ENCODE measurements at regions not wholly inside any gene's neighbourhood (a gene's known extent, or its start where the extent isn't known, plus 50 kb on each side); places are given as distances from the start of the nearest gene placed in this dataset.

DNA sequence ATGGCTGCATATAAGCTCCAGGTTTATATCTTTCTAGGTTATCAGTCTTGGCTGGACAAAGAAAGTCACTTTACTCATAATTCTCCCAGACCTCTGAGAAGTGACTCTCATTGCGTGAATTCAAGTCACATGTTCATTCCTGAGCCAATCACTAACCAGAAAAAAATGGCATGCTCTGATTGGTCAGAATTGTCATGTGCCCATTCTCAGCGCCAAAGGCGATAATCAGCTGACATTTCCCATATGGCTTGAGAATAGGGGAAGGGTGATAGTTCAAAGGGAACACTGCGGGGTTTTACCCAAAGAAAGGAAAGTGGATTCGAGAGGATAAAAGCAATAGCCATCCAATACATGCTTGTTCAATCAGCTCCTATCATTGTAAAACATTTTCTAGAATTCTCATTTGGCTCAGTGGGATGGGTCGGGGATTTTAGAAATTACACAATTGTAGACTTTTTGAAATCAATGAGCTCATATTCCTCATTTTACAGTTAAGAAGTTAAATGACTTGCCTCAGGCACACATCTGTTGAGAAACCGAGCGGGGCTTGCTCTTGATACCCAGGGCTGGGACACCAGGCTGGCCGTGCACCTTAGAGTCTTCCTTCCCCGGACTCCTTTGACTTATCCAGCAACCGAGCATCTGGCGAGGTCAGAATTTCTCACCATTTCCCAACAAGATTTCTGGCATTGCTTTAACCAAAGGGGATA, 454.0 kb upstream of the TBX3 start:
- ChIA-PET CTCF (ENCODE audit: low intra/inter-chr PET ratio) (no interaction called here), POLR2A (interaction anchor here (0.6 to 0.9 kb wide), 2 partner anchors 12 to 41 kb away, joined by 3 read pairs; no protein-coding TSS in a partner anchor)
- no TSS peak for BruUV-seq (replicated peaks)
- Histone ChIP-seq H2AFZ (ENCODE audit: low read depth, low read length) (no peak overlapping the region; the same call in 1 of the 2 replicates), H3K4me1 (replicated peaks in 1 of 2; ENCODE audit: control insufficient read depth in 2 of 2, insufficient read depth in 2 of 2, low read length in 2 of 2) (no peaks in the 10 kb centered on the region), H3K79me2 (ENCODE audit: control insufficient read depth, insufficient read depth, low read length) (no peaks in the 10 kb centered on the region), H3K27me3 (ENCODE audit: control insufficient read depth in 2 of 2, insufficient read depth in 2 of 2, low read length in 2 of 2) (no peaks in the 10 kb centered on the region), H3K9me1 (ENCODE audit: control insufficient read depth, insufficient read depth, low read length) (no peaks in the 10 kb centered on the region), H3K4me2 (ENCODE audit: insufficient read depth, low read length) (no peak overlapping the region), H3K9me3 (replicated peaks; ENCODE audit: control insufficient read depth, insufficient read depth, low read depth, low read length) (no peaks in the 10 kb centered on the region), H3K36me3 (ENCODE audit: control insufficient read depth, insufficient read depth, low read length) (no peaks in the 10 kb centered on the region), H3K9ac (ENCODE audit: insufficient read depth in 1 of 2, low read depth in 2 of 2, low read length in 2 of 2) (no peak overlapping the region), H3K4me3 (no peak overlapping the region), H3K27ac (ENCODE audit: extremely low read depth, low read depth, low read length) (no peak overlapping the region), H4K20me1 (replicated peaks; ENCODE audit: control insufficient read depth, insufficient read depth, low read length) (no peaks in the 10 kb centered on the region)
- in situ Hi-C loops (cut with MboI) = no loop called here
- ATAC-seq (peak; percentile 61), FAIRE-seq (no peak), DNase-seq (ENCODE audit: extremely low read depth in 1 of 4, low spot score in 3 of 4) (peak; percentile 14 to 56 (median 46))
- WGBS (ENCODE audit: insufficient coverage, low coverage, missing lambda C conversion rate) = 4% methylated on average over 12 of the region's 12 CpGs
- intact Hi-C loops (cut with micrococcal nuclease) = no loop called here
- TF ChIP-seq OTX1 (CRISPR knock-in tag; IDR thresholded peaks at IDR 0.05) = no peak
- TF ChIP-seq NR4A1 (CRISPR knock-in tag; IDR thresholded peaks at IDR 0.05) = no peak
- no peak for TF ChIP-seq NR4A1 (tag; IDR thresholded peaks at IDR 0.05)
- no peak for TF ChIP-seq MAFG (tag; conservative IDR thresholded peaks at IDR 0.05)
- no peak for TF ChIP-seq SMAD4 (CRISPR knock-in tag; conservative IDR thresholded peaks at IDR 0.05)
- no peak for TF ChIP-seq SMARCA5 (IDR thresholded peaks at IDR 0.05)
- TF ChIP-seq SIRT6 (IDR thresholded peaks at IDR 0.05; ENCODE audit: low read depth, low read length) = no peak
- TF ChIP-seq, protein P1, sequence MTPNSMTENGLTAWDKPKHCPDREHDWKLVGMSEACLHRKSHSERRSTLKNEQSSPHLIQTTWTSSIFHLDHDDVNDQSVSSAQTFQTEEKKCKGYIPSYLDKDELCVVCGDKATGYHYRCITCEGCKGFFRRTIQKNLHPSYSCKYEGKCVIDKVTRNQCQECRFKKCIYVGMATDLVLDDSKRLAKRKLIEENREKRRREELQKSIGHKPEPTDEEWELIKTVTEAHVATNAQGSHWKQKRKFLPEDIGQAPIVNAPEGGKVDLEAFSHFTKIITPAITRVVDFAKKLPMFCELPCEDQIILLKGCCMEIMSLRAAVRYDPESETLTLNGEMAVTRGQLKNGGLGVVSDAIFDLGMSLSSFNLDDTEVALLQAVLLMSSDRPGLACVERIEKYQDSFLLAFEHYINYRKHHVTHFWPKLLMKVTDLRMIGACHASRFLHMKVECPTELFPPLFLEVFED (CRISPR knock-in tag; conservative IDR thresholded peaks at IDR 0.05) = no peak
- TF ChIP-seq, protein P2, sequence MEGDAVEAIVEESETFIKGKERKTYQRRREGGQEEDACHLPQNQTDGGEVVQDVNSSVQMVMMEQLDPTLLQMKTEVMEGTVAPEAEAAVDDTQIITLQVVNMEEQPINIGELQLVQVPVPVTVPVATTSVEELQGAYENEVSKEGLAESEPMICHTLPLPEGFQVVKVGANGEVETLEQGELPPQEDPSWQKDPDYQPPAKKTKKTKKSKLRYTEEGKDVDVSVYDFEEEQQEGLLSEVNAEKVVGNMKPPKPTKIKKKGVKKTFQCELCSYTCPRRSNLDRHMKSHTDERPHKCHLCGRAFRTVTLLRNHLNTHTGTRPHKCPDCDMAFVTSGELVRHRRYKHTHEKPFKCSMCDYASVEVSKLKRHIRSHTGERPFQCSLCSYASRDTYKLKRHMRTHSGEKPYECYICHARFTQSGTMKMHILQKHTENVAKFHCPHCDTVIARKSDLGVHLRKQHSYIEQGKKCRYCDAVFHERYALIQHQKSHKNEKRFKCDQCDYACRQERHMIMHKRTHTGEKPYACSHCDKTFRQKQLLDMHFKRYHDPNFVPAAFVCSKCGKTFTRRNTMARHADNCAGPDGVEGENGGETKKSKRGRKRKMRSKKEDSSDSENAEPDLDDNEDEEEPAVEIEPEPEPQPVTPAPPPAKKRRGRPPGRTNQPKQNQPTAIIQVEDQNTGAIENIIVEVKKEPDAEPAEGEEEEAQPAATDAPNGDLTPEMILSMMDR (IDR thresholded peaks at IDR 0.05 in 2 of 3, conservative IDR thresholded peaks at IDR 0.05 in 1 of 3; ENCODE audit: insufficient read depth in 2 of 3, low read depth in 1 of 3, low read length in 3 of 3) = no peak
- no peak for TF ChIP-seq RB1 (IDR thresholded peaks at IDR 0.05; ENCODE audit: low read depth)
- no peak for TF ChIP-seq BCOR (IDR thresholded peaks at IDR 0.05)
- no peak for TF ChIP-seq ZC3H4 (CRISPR knock-in tag; IDR thresholded peaks at IDR 0.05; ENCODE audit: borderline replicate concordance)
- TF ChIP-seq, protein P3, sequence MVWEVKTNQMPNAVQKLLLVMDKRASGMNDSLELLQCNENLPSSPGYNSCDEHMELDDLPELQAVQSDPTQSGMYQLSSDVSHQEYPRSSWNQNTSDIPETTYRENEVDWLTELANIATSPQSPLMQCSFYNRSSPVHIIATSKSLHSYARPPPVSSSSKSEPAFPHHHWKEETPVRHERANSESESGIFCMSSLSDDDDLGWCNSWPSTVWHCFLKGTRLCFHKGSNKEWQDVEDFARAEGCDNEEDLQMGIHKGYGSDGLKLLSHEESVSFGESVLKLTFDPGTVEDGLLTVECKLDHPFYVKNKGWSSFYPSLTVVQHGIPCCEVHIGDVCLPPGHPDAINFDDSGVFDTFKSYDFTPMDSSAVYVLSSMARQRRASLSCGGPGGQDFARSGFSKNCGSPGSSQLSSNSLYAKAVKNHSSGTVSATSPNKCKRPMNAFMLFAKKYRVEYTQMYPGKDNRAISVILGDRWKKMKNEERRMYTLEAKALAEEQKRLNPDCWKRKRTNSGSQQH (CRISPR knock-in tag; IDR thresholded peaks at IDR 0.05) = no peak
- no peak for TF ChIP-seq HDAC2 (IDR thresholded peaks at IDR 0.05)
- TF ChIP-seq ESRRB (CRISPR knock-in tag; IDR thresholded peaks at IDR 0.05; ENCODE audit: borderline replicate concordance) = no peak
- TF ChIP-seq EP300 (IDR thresholded peaks at IDR 0.05; ENCODE audit: low read length) = no peak
- no peak for TF ChIP-seq ZNF57 (CRISPR knock-in tag; IDR thresholded peaks at IDR 0.05)
- peak; percentile 46 for TF ChIP-seq RBM25 (IDR thresholded peaks at IDR 0.05; ENCODE audit: low read depth, low read length, severe bottlenecking)
- no peak for TF ChIP-seq LCOR (CRISPR knock-in tag; IDR thresholded peaks at IDR 0.05)
- TF ChIP-seq ELF1 (tag; IDR thresholded peaks at IDR 0.05) = no peak
- no peak for TF ChIP-seq RBM17 (IDR thresholded peaks at IDR 0.05; ENCODE audit: borderline replicate concordance, low read depth, low read length)

Data from K562 (cell line).